GM10266 (cell line): ENCODE measurements at regions not wholly inside any gene's neighbourhood (a gene's known extent, or its start where the extent isn't known, plus 50 kb on each side); places are given as distances from the start of the nearest gene placed in this dataset.

Source experiments
- DNase-seq: peaks from one replicate; pipeline ENCODE4 v3.0.0; 2012; ENCODE audit errors: extremely low spot score
- TF ChIP-seq, protein P1 (sequence below): IDR thresholded peaks from 2 replicates; pipeline ENCODE4 v1.5.1; 2012; ENCODE audit warnings: mild to moderate bottlenecking, low read depth; ENCODE audit not compliant: control insufficient read depth, insufficient read depth; ENCODE audit errors: missing control alignments

- TF ChIP-seq, protein P1, sequence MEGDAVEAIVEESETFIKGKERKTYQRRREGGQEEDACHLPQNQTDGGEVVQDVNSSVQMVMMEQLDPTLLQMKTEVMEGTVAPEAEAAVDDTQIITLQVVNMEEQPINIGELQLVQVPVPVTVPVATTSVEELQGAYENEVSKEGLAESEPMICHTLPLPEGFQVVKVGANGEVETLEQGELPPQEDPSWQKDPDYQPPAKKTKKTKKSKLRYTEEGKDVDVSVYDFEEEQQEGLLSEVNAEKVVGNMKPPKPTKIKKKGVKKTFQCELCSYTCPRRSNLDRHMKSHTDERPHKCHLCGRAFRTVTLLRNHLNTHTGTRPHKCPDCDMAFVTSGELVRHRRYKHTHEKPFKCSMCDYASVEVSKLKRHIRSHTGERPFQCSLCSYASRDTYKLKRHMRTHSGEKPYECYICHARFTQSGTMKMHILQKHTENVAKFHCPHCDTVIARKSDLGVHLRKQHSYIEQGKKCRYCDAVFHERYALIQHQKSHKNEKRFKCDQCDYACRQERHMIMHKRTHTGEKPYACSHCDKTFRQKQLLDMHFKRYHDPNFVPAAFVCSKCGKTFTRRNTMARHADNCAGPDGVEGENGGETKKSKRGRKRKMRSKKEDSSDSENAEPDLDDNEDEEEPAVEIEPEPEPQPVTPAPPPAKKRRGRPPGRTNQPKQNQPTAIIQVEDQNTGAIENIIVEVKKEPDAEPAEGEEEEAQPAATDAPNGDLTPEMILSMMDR, result no peak
- no peak for DNase-seq
Observed at GRCh38 chr2:107361751-107362381, 464.8 kb upstream of the RGPD4 start.

GRCh38 chr2:107362993-107363392 lies 463.7 kb upstream of the RGPD4 start:
- TF ChIP-seq, protein P1, result no peak
- DNase-seq, result no peak

DNA sequence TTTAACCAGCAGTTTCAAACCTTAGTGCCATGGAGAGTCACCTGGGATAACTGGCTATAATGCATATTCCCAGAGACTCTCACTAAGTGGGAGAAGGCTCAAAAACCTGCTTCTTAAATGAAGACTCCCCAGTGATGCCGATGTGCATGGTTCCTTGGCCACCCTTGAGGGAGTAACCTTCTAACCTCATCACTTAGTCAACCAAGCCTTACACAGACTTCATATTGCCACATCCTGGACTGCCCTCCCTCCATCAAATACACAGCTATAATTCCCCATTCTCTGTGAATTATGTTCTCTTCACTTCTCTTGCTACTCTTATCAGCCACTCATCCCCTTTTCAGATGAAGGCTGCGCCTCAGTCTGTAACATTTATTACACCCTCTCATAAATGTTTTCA lies 462.9 kb upstream of the RGPD4 start:
- TF ChIP-seq, protein P1, result no peak
- DNase-seq, result no peak

DNA sequence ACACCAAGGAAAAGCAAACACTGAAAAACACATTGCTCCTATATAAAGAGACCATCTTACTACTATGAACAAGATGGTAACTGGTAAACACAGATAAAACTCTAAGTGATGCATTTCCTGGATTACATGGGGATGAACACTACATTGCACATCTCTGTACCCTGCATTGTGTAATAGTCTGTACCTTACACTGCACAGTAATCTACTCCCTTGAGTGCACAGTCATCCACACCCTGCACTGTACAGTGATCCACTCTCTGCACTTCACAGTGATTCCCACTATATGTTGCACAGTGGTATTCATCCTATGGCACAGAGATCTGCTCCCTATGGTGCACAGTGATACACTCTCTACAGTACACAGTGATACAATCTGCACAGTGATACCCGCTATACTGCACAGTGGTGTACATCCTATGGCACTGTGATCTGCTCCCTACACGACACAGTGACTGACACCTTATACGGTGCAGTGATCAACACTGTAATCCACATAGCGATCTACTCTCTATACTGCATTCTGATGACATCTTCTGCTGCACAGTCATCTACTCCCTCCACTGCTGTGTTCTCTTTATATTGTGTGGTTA lies 462.2 kb upstream of the RGPD4 start:
- TF ChIP-seq, protein P1, result no peak

DNA sequence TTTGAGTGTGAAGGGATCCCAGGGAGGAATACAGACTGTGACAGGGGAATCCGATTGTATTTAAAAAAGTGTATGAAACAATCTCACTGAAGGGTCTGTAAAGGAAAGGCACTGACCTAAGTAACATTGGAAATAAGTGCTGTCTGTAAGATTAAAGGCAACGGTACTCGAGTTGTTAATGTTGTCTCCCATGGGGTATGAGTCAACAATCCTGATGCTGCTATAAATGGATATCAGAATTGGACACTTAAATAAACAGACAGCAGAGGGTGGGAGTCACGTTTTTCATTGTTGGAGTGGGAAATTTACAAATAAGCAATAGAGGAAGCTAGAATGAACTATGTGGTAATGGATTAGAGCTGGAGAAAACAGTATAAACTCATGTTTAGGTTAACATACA lies 452.4 kb upstream of the RGPD4 start:
- no peak for DNase-seq

More for the DNA sequence above, 462.2 kb upstream of the RGPD4 start:
- no peak for DNase-seq

DNA sequence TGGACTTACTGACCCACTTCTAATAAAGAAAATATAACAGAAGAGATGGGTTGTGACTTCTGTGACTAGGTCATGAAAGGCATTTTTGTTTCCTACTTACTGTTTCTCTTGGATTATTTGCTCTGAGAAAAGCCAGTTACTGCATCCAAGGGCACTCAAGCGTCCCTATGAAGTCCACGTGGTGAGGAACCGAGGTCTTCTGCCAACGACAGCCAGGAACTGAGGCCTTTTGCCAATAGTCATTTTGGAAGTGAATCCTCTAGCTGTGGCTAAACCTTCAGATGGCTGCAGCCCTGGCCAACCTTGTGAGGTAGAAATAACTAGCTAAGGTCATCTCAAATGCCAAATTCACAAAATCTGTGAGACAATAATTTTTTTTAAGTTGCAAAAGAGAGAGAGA lies 449.8 kb upstream of the RGPD4 start:
- DNase-seq, result no peak
- TF ChIP-seq, protein P1, result no peak

More for the DNA sequence above, 452.4 kb upstream of the RGPD4 start:
- TF ChIP-seq, protein P1, result no peak

DNA sequence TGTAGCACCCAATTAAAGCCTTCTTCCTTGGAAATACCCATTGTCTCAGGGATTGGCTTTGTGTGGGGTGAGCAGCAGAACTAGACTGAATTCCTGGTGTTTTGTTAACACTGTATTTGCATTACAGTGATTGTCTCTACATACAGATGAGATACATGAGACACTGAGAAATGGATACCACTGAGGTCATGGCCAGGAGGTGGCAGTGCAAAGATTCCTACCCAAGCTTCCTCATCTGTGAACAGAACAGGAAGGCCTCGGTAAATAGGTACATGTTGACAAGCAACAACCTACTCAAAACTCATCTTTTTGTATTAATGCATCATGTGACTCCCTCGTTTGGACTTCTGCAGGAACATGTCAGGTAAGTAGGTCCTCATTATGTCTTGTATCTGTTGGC lies 445.8 kb upstream of the RGPD4 start:
- TF ChIP-seq, protein P1, result no peak
- no peak for DNase-seq
